ENCODE measurements at regions not wholly inside any gene's neighbourhood (a gene's known extent, or its start where the extent isn't known, plus 50 kb on each side); places are given as distances from the start of the nearest gene placed in this dataset.

DNA sequence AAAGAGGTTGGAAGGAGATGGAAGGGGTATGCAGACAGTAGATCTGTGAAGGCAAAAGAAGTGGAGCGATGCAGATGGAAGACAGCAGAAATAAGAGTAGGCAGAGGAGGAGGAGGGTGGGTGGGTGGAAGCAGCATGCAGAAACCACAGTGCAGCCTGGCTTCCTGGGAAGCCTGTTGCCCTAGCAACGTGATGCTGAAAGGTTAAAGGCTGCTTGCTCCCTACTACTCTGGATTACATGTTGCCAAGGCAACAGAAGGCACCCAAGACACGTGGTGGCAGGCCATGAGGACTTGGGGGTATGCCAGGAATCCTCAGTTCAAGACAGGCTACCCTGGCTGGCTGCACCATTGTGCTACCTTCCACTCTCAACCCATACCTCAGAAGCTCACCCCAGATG lies 129.6 kb downstream of the GRIN2B start:
- DNase-seq (ENCODE audit: extremely low read depth in 1 of 11, low read depth in 9 of 11, low spot score in 4 of 11) = no peak

GRCh38 chr12:13849456-13849855 lies 131.9 kb downstream of the GRIN2B start:
- no peak for DNase-seq (ENCODE audit: extremely low read depth in 1 of 11, low read depth in 9 of 11, low spot score in 4 of 11)

- DNase-seq (ENCODE audit: extremely low read depth in 1 of 11, low read depth in 9 of 11, low spot score in 4 of 11) = no peak
Measured at GRCh38 chr12:13843841-13844240, 137.6 kb downstream of the GRIN2B start.

DNA sequence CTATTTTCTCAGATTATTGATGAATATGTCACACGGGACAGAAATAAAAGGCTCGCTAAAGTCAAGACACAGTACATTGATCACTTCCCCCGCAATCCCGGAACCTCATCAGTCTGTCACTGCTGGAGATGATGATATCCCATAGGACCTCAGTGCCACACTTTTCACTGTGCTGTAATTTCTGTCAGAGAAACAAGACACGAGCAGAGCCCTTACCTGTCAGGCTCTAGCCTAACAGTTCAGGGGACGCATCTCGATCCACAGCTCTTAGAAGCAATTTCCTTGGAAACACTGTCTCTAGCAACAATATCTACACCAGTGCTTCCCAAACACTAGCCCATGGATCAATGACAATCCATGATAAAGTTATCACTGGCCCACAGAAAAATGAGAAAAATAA lies 140.0 kb downstream of the GRIN2B start:
- DNase-seq (ENCODE audit: extremely low read depth in 1 of 11, low read depth in 9 of 11, low spot score in 4 of 11) = no peak

GRCh38 chr12:13839365-13840336 lies 141.8 kb downstream of the GRIN2B start:
- no peak for DNase-seq (ENCODE audit: extremely low read depth in 1 of 11, low read depth in 9 of 11, low spot score in 4 of 11)

DNA sequence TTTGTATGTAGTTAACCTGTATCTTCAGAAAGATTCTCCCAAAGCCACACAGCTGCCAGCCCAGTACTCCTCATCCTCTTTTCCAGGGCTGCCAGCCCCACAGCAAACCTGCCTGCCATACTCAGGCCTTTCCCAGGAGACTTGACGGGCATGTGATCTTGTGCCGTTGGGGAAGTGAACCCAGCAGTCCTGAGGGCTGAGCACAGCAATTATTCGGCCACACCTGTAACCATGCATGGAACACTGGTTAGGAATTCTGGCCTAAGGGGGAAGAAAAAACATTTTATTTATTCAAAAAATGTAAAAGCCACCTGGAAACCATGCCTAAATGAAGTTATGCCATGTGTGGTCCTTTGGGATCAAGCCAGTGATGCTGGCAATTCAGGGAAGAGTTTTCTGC lies 145.3 kb downstream of the GRIN2B start:
- DNase-seq (ENCODE audit: extremely low read depth in 1 of 11, low read depth in 9 of 11, low spot score in 4 of 11) = peak in 7 of 11 donors; percentile 7 to 37 (median 20)

GRCh38 chr12:13835652-13836051 lies 145.8 kb downstream of the GRIN2B start:
- peak in 2 of 11 donors; percentile 12 to 13 for DNase-seq (ENCODE audit: extremely low read depth in 1 of 11, low read depth in 9 of 11, low spot score in 4 of 11)

- DNase-seq (ENCODE audit: extremely low read depth in 1 of 11, low read depth in 9 of 11, low spot score in 4 of 11) = no peak
Measured at GRCh38 chr12:13834241-13834640, 147.2 kb downstream of the GRIN2B start.

- DNase-seq (ENCODE audit: extremely low read depth in 1 of 11, low read depth in 9 of 11, low spot score in 4 of 11) = no peak
Measured at GRCh38 chr12:13817131-13817530, 164.3 kb downstream of the GRIN2B start.

- DNase-seq (ENCODE audit: extremely low read depth in 1 of 11, low read depth in 9 of 11, low spot score in 4 of 11) = peak in 10 of 11 donors; percentile 20 to 51 (median 33)
Measured at GRCh38 chr12:13816394-13816793, 165.0 kb downstream of the GRIN2B start.

DNA sequence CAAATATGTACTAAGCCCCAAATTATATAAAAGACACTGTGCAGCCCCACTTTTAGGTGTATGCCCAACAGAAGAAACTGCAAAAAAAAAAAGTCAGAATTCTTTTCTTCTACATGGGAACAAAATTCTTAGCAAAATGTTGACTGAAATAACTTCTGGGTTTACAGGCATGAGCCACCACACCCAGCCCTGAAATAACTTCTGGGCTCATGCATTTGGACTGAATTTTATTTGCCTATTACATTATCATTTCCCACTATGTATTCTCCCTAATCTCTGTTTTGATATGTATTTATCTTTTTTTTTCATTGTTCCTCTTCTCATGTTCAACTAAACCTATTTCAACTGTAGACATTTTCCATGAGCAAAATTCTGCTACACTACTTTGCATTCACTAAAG lies 169.2 kb downstream of the GRIN2B start:
- no peak for DNase-seq (ENCODE audit: extremely low read depth in 1 of 11, low read depth in 9 of 11, low spot score in 4 of 11)

GRCh38 chr12:13811061-13811460 lies 170.3 kb downstream of the GRIN2B start:
- DNase-seq (ENCODE audit: extremely low read depth in 1 of 11, low read depth in 9 of 11, low spot score in 4 of 11) = no peak

GRCh38 chr12:13805041-13805440 lies 176.4 kb downstream of the GRIN2B start:
- no peak for DNase-seq (ENCODE audit: extremely low read depth in 1 of 11, low read depth in 9 of 11, low spot score in 4 of 11)

- DNase-seq (ENCODE audit: extremely low read depth in 1 of 11, low read depth in 9 of 11, low spot score in 4 of 11) = no peak
Measured at GRCh38 chr12:13801543-13801942, 179.9 kb downstream of the GRIN2B start.

DNA sequence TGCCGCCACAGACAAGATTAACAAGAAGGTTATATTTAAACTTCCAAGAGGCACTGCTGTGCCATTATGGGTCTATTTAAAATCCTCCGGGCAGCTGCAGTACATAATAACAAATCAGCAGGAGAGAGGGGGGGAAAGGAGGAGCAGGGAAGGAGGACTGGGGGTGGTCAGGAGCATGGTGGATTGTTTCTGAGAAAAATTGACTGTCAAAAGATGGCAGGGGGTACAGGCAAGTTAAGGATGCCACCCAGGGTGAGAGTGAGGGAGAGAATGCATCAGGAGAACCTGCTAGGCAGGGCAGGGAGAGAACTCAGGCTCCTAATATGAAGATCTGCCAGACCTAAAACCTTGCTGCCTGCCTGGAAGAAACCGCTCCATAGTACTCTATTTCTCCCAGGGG lies 181.8 kb downstream of the GRIN2B start:
- no peak for DNase-seq (ENCODE audit: extremely low read depth in 1 of 11, low read depth in 9 of 11, low spot score in 4 of 11)

DNA sequence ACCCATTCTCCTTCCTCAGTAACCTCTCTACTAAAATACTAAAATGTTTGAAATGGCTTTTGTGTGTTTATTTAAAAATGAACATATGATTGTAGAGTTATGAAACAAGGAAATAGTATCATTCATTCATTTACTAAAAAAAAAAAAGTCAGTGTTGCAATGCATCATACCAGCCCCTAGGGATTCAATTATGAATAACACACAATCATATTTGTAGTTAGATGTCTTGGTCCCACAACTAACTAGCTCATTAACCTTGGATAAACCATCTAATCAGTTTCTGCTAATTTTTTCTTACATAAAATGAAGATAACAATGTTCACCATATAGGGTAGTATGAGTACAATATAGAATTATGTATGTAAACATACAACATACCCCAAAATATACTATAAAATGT lies 183.2 kb downstream of the GRIN2B start:
- no peak for DNase-seq (ENCODE audit: extremely low read depth in 1 of 11, low read depth in 9 of 11, low spot score in 4 of 11)

DNA sequence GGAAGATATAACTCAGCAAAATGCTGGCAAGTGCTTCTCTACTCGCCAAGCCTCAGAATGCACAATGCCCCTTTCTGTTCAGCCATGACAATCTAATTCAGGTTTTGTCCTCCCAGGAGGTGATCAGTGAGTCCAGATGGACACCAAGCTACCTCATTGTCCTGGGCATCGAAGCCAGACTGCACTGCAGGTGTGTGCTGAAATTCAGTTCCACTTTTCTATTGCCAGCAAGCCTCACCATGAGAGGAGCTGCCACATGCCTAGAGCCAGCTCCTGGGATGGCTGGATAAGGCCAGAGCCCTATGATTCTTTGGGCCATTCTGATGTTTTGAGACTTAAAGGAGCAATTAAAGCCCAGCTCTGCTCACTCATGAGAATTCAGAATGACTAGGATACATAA lies 186.7 kb downstream of the GRIN2B start:
- DNase-seq (ENCODE audit: extremely low read depth in 1 of 11, low read depth in 9 of 11, low spot score in 4 of 11) = no peak

DNA sequence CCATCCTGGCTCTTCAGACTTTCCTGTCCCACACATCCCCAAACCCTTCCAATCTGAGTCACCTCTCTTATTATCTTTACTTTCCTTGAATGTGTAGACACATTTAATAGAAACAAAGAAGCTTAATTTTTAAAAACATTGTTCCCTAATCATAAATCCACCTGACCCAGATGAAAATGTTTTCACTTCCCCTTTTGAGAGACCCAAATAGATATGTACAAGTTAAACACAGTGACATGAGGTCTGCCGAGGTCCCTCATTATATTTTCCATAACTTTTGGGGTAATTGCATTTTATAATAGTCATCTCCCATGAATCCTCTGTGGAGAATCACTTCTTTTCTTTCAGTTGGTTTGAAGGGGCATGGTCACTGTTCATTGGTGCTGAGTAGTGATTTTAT lies 191.1 kb downstream of the GRIN2B start:
- no peak for DNase-seq (ENCODE audit: extremely low read depth in 1 of 11, low read depth in 9 of 11, low spot score in 4 of 11)

DNA sequence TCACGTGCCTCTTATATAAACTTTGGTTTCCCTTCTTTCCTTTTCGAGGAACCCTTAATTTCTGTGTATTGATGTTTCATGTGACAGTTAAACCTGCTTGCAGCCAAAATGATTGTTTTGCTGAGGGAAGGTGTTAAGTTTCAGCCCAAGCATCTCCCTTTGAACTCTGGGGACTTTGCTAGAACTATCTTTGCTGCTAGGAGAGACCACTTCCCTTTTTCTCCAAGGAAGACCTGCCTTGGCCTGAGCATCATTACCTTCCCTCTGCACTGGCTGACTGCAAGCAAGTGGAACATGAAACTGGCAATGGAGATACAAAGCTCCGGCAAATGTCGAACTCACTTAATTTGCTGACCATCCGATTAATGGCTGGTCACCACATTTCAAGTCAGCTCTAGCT lies 192.8 kb downstream of the GRIN2B start:
- no peak for DNase-seq (ENCODE audit: extremely low read depth in 1 of 11, low read depth in 9 of 11, low spot score in 4 of 11)

GRCh38 chr12:13786646-13787045 lies 194.8 kb downstream of the GRIN2B start:
- DNase-seq (ENCODE audit: extremely low read depth in 1 of 11, low read depth in 9 of 11, low spot score in 4 of 11) = no peak

GRCh38 chr12:13784504-13784903 lies 196.9 kb downstream of the GRIN2B start:
- no peak for DNase-seq (ENCODE audit: extremely low read depth in 1 of 11, low read depth in 9 of 11, low spot score in 4 of 11)
